CD4-positive, alpha-beta T cell treated with Interleukin-17A for 1 hour (primary cell): ENCODE measurements at regions not wholly inside any gene's neighbourhood (a gene's known extent, or its start where the extent isn't known, plus 50 kb on each side); places are given as distances from the start of the nearest gene placed in this dataset.

ENCODE experiments used
- DNase-seq: peaks from one replicate; pipeline ENCODE4 v3.0.0-alpha.2; 2020

GRCh38 chr5:96054311-96055030 lies 92.8 kb upstream of the ELL2 start:
- no peak for DNase-seq

GRCh38 chr5:96053063-96053735 lies 91.5 kb upstream of the ELL2 start:
- DNase-seq: no peak

GRCh38 chr5:96052374-96052773 lies 90.7 kb upstream of the ELL2 start:
- no peak for DNase-seq

GRCh38 chr5:96051401-96051830 lies 89.8 kb upstream of the ELL2 start:
- no peak for DNase-seq

GRCh38 chr5:96050273-96050880 lies 88.7 kb upstream of the ELL2 start:
- no peak for DNase-seq

GRCh38 chr5:96049398-96050272 lies 88.0 kb upstream of the ELL2 start:
- no peak for DNase-seq

GRCh38 chr5:96048763-96049162 lies 87.1 kb upstream of the ELL2 start:
- no peak for DNase-seq

GRCh38 chr5:96045888-96046287 lies 84.2 kb upstream of the ELL2 start:
- DNase-seq: no peak

- DNase-seq: no peak
Measured at GRCh38 chr5:96043446-96043845, 81.8 kb upstream of the ELL2 start.

GRCh38 chr5:96037128-96037527 lies 75.5 kb upstream of the ELL2 start:
- no peak for DNase-seq

GRCh38 chr5:96036301-96036700 lies 74.7 kb upstream of the ELL2 start:
- DNase-seq: no peak

- DNase-seq: no peak
Measured at GRCh38 chr5:96035796-96036195, 74.1 kb upstream of the ELL2 start.

- no peak for DNase-seq
Measured at GRCh38 chr5:96033116-96033515, 71.5 kb upstream of the ELL2 start.

- no peak for DNase-seq
Measured at GRCh38 chr5:96031811-96032261, 70.2 kb upstream of the ELL2 start.

GRCh38 chr5:96031180-96031579 lies 69.5 kb upstream of the ELL2 start:
- DNase-seq: no peak

GRCh38 chr5:96026406-96027041 lies 64.9 kb upstream of the ELL2 start:
- DNase-seq: no peak

GRCh38 chr5:96024683-96025475 lies 63.2 kb upstream of the ELL2 start:
- no peak for DNase-seq

GRCh38 chr5:96023518-96023917 lies 61.9 kb upstream of the ELL2 start:
- no peak for DNase-seq

- no peak for DNase-seq
Measured at GRCh38 chr5:96022971-96023370, 61.3 kb upstream of the ELL2 start.

- no peak for DNase-seq
Measured at GRCh38 chr5:96017951-96018350, 56.3 kb upstream of the ELL2 start.

- DNase-seq: no peak
Measured at GRCh38 chr5:96016216-96016615, 54.6 kb upstream of the ELL2 start.

GRCh38 chr5:96015709-96016108 lies 54.1 kb upstream of the ELL2 start:
- DNase-seq: no peak
